TTC549 (cell line): ENCODE measurements at regions not wholly inside any gene's neighbourhood (a gene's known extent, or its start where the extent isn't known, plus 50 kb on each side); places are given as distances from the start of the nearest gene placed in this dataset.

Experiments used
- FAIRE-seq: peaks from 2 replicates; lab custom pipeline; 2012; peaks lifted over from hg19 to GRCh38; lab: Jason Lieb, UNC

- no peak for FAIRE-seq
Measured at GRCh38 chr1:208420696-208421095, 176.5 kb upstream of the PLXNA2 start.

DNA sequence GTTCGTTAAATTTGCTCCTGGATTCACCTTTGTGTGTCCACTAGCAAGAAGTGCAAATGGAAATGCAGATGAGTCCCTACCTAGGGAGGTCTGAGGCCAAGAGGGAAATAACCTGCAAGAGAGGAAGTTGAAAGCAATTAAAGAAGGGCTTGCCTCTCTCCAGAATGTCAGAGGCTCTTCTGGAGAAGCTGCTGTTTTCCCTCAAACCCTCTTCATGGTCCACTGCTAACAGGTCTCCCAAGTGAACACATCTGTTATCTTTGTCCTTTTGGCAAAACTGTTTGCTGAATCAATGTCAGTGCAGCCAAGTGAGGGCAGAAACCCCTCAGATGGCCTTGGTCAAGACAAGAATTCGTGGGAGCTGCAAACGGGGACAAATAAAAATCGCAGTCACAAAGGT lies 177.3 kb upstream of the PLXNA2 start:
- no peak for FAIRE-seq

DNA sequence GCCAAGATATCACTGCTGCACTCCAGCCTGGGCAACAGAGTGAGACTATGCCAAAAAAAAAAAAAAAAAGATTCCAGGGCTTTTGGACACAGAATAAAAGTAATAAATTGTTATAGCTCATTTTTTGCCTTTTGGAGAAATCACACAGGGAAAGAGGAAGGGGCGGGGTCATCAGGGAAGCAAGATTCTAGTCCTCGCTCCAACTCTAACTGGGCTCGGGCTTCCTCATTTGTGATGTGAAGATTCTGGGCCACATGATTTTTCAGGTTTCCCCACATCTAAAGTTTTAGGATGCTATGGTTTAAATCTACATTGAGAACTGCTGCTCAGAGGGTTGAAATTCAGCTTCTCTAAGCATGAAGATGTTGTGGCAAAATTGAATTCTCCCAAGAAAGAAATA lies 179.3 kb upstream of the PLXNA2 start:
- FAIRE-seq = no peak

GRCh38 chr1:208425096-208425495 lies 180.9 kb upstream of the PLXNA2 start:
- FAIRE-seq = no peak

DNA sequence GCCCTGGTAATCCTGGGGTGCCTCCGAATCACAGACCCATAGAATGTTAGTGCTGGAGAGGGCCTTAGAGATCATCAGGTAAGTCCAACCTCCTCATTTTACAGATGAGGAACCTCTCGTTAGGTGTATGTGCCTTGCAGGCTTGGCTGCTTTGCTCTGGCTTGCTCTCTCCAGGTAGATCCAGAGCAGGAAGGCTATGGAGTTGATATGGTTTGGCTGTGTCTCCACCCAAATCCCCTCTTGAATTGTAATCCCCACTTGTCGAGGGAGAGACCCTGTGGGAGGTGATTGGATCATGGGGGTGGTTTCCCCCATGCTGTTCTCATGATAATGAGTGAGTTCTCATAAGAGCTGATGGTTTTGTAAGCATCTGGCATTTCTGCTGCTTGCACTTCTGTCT lies 186.0 kb upstream of the PLXNA2 start:
- no peak for FAIRE-seq

DNA sequence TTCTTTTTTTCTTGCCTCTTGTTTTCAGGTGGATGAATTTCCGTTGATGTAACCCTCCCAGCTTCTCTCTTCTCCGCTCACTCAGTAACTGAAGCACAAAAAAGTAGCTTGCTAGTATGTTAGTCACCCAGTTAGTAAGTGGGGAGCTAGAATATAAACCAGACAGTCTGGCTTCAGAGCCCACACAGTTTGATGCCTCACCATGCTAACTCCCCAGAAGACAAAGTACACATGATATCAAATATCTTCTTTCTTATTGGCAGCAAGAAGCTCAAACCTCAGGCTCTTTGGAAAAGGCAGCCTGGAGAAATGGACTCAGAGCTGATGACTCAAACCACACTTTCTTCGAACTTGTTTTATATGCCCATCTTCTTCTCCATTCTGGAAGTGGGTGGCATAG lies 187.5 kb upstream of the PLXNA2 start:
- no peak for FAIRE-seq

GRCh38 chr1:208432346-208432745 lies 188.2 kb upstream of the PLXNA2 start:
- FAIRE-seq = no peak

DNA sequence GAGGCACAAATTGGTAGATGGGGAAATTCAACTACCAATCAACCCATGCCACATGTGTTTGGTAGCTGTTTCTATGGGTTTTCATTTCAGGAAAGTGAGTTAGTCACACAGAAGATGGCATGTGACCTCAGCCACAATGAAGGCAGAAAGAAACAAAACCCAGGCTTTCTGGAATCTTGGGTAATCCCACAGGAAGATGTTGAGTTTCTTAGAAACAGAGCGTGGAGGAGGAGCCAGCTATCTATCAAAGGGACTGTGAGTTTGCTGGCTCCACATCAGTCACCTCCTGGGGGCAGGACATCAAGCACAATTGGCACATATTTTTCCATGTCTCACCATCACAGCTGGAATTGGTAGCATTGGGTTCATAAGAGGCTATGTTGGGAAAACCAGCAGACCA lies 188.9 kb upstream of the PLXNA2 start:
- no peak for FAIRE-seq

- FAIRE-seq = no peak
Measured at GRCh38 chr1:208433971-208434370, 189.8 kb upstream of the PLXNA2 start.

DNA sequence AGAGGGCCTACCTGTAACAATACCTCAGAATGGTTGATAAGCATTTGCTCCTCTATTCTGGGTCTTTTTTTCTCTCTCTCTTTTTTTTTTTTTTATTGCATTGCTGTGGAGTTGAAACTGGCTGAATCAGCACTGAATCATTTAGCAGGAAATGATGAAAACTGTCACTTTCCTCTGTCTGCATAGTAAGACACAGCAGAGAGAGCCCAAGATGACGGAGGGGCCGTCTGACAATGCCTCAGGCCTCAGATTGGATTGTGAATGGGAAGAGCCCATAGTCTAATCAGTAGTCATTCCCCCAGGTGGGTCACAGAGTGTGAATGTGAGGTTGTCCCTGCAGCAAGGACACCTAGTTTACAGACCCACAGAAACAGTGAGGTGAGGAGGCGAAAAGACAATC lies 193.2 kb upstream of the PLXNA2 start:
- no peak for FAIRE-seq

- no peak for FAIRE-seq
Measured at GRCh38 chr1:208438112-208438699, 194.0 kb upstream of the PLXNA2 start.

GRCh38 chr1:208445758-208446203 lies 201.6 kb upstream of the PLXNA2 start:
- FAIRE-seq = no peak

DNA sequence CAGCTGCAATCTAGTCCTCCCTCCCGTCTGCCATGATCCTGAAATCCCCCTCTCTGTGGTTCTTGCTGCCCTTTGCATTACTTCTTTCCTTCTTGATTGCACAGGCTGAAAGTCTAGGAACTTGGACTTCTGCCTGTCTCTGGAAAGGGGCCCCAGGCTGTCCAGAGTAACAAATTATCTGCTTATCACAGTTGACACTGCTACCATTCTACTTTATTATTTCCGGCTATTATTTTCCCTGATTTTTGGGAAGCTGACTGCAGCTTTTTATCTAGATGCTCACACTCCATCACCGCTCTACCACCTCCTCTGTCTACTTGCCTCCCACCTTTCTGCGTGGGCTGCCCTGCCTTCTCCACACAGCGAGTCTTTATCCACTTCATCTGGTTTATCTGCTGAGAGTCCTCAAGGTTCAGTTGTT lies 202.1 kb upstream of the PLXNA2 start:
- no peak for FAIRE-seq

DNA sequence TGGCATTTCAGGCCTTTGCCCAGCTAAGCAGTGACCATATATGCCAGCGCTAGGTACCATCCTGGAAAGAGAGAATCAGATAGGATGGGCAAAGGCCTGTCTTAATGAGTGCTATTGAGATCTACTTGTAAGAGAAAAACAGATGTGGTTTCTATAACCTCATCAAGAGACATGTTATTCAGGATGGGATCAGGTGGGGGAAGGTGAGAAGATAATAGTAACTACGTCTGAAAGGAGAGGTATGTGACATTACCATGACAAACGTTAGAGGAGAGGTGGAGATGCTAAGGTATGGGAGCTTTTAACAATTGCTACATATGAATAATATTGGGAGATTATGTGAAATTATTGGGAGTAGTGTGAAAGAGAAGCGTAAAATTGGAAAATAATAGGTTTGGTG lies 204.2 kb upstream of the PLXNA2 start:
- FAIRE-seq = no peak

- FAIRE-seq = no peak
Measured at GRCh38 chr1:208449951-208450350, 205.8 kb upstream of the PLXNA2 start.

DNA sequence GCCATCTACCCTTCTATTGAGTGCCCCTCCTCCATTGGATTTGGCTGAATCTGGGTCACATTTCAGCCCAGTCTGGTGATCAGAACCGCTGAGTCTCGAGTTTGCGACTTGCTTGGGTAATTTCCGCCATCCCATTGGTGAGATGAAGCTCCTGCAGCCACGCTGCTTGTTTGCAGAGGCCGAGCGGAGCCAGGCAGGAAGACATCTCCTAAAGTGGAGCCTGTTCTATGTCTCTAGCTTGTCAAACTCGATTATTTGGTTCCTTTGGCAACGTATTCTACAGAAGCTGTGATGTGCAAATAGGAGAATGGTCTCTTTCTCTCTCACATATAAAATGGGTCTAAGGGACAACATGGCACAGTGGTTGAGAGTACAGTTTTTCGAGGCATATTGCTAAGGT lies 206.8 kb upstream of the PLXNA2 start:
- no peak for FAIRE-seq

DNA sequence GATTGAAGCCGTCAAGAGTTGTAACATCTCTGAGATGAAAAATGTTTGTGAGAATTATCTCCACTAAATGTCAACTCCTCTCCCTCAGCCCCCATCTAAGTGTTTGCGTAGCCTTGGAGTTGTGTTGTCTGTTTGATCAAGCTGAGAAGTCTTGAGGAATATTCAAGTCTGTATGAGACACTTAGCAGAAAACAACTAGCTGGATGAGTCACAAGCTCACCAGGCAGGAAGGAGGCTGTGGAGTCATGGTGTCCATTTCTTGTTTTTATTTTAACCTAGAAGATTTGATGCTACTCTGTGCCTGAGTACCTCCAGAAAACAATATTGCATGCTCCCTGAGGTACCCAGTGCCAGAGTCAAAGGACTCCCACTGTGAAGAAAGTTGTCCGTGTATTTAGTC lies 211.6 kb upstream of the PLXNA2 start:
- no peak for FAIRE-seq

GRCh38 chr1:208456487-208456886 lies 212.3 kb upstream of the PLXNA2 start:
- FAIRE-seq = no peak

GRCh38 chr1:208460823-208461222 lies 216.6 kb upstream of the PLXNA2 start:
- no peak for FAIRE-seq

- no peak for FAIRE-seq
Measured at GRCh38 chr1:208461680-208462079, 217.5 kb upstream of the PLXNA2 start.

GRCh38 chr1:208462761-208463160 lies 218.6 kb upstream of the PLXNA2 start:
- no peak for FAIRE-seq

- no peak for FAIRE-seq
Measured at GRCh38 chr1:208465266-208465665, 221.1 kb upstream of the PLXNA2 start.

- FAIRE-seq = no peak
Measured at GRCh38 chr1:208465786-208466590, 221.8 kb upstream of the PLXNA2 start.

DNA sequence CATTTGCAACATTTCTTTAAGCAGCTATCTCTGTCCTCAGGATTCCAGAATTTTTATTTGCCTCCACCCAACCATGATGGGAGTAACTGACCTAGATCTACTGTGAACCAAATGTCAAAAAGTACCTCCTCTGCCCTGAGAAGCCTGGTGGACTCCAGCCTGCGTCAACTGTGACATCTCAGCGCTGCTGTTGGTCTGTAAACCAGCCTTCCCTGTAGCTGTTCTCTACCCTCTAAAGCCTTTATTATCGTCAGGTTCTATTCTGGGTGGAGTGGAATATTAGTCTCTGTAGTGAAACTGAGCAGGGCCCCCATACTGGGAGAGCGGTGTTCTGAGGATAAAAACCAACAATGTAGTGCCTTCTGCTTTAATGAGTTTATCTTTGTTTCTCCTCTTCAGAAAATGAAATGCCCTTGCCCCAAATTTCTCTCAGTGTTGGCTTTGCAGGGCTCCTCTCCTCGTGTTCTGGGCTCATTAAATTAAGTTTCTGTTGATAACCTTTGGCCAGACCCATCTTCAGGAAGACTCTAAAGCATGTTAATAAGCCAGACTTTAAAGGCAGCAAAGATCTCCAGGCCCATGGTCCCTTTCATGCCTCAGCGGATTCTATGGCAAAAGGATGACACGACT lies 223.1 kb upstream of the PLXNA2 start:
- no peak for FAIRE-seq
